ENCODE measurements at regions not wholly inside any gene's neighbourhood (a gene's known extent, or its start where the extent isn't known, plus 50 kb on each side); places are given as distances from the start of the nearest gene placed in this dataset.
A peak's percentile ranks its signal among the peaks of the same experiment; 100 is the strongest.

GRCh38 chr12:66859751-66860440 is 181.0 kb upstream of the GRIP1 start:
- no peak for FAIRE-seq

GRCh38 chr12:66860752-66861750 is 182.2 kb upstream of the GRIP1 start:
- FAIRE-seq, result peak; percentile 94

GRCh38 chr12:66862356-66862985 is 183.6 kb upstream of the GRIP1 start:
- no peak for FAIRE-seq

GRCh38 chr12:66863276-66863675 is 184.4 kb upstream of the GRIP1 start:
- FAIRE-seq, result no peak

- FAIRE-seq, result no peak
Observed at GRCh38 chr12:66877925-66878324, 199.0 kb upstream of the GRIP1 start.

- no peak for FAIRE-seq
Observed at GRCh38 chr12:66879409-66879808, 200.5 kb upstream of the GRIP1 start.

GRCh38 chr12:66881386-66881785 is 202.5 kb upstream of the GRIP1 start:
- FAIRE-seq, result no peak

GRCh38 chr12:66884091-66884490 is 205.2 kb upstream of the GRIP1 start:
- no peak for FAIRE-seq

- FAIRE-seq, result no peak
Observed at GRCh38 chr12:66885115-66885875, 206.4 kb upstream of the GRIP1 start.

GRCh38 chr12:66896797-66897196 is 217.9 kb upstream of the GRIP1 start:
- FAIRE-seq, result no peak

- no peak for FAIRE-seq
Observed at GRCh38 chr12:66898700-66899469, 220.0 kb upstream of the GRIP1 start.

- no peak for FAIRE-seq
Observed at GRCh38 chr12:66899588-66899987, 220.7 kb upstream of the GRIP1 start.

- FAIRE-seq, result no peak
Observed at GRCh38 chr12:66900616-66901015, 221.7 kb upstream of the GRIP1 start.

GRCh38 chr12:66901138-66901932 is 222.5 kb upstream of the GRIP1 start:
- peak; percentile 62 for FAIRE-seq

- no peak for FAIRE-seq
Observed at GRCh38 chr12:66902020-66902419, 223.1 kb upstream of the GRIP1 start.

GRCh38 chr12:66903782-66904396 is 225.0 kb upstream of the GRIP1 start:
- FAIRE-seq, result no peak

GRCh38 chr12:66905201-66905600 is 226.3 kb upstream of the GRIP1 start:
- no peak for FAIRE-seq

- FAIRE-seq, result no peak
Observed at GRCh38 chr12:66910366-66910974, 231.6 kb upstream of the GRIP1 start.

GRCh38 chr12:66915306-66915904 is 236.5 kb upstream of the GRIP1 start:
- FAIRE-seq, result no peak

GRCh38 chr12:66916189-66916588 is 237.3 kb upstream of the GRIP1 start:
- FAIRE-seq, result no peak

All from endometrium (tissue), 2 donors.